Spleen (tissue), 7 donors: ENCODE measurements at regions not wholly inside any gene's neighbourhood (a gene's known extent, or its start where the extent isn't known, plus 50 kb on each side); places are given as distances from the start of the nearest gene placed in this dataset.

Source experiments
- POLR2A ChIP-seq, 3 donors: fragments of 450-650 bp; IDR thresholded peaks; one replicate each; pipeline ENCODE4 v1.5.1; 2017; ENCODE audit warnings: antibody characterized with exemption in 3 of 3, mild to moderate bottlenecking in 1 of 3
- POLR2AphosphoS5 ChIP-seq, 3 donors: sonication (generic); formaldehyde crosslinking; IDR thresholded peaks; one replicate each; pipeline ENCODE4 v1.5.1; 2017; ENCODE audit warnings: antibody characterized with exemption in 3 of 3
- TF ChIP-seq, protein P1 (sequence below), 11 experiments: fragments of 200-600 bp in 7 of 11; fragments of 450-650 bp in 4 of 11; sonication (generic) in 4 of 11; IDR thresholded peaks in 8 of 11; conservative IDR thresholded peaks in 3 of 11; 1 replicate in 7 of 11; 2 replicates in 4 of 11; pipeline versions ENCODE4 v1.4.0 to v1.8.0; 2016 to 2021; ENCODE audit warnings: antibody characterized with exemption in 11 of 11, inconsistent platforms in 4 of 11, mild to moderate bottlenecking in 1 of 11
- donor health status: DM: no; HTN: no; CAD: no; lungs with moderate emphysema.
- donor health status: DM: no; HTN: no; CAD: no.
- donor health status: DM: no; HTN: no; CAD: no.

DNA sequence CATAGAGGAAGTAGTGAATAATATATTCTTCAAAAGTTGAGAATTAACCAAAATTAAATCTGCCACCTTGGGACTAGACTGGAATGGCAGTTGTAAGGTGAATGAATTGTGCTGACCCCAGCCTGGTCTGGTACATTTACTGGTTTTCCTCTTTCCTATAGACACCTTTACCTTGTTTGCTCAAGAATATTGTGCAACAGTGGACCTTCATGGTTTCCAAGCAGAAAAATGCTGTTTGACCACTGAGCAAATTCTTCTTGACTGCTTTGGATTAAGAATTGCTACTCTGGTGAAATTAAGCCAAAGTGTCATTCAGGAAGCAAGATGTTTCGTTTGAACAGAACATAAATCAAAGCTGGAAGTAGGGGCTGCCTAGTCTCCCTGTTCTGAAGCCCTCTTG lies 156.6 kb upstream of the TAB2 start:
- TF ChIP-seq POLR2A (IDR thresholded peaks at IDR 0.05), result no peak
- TF ChIP-seq, protein P1, sequence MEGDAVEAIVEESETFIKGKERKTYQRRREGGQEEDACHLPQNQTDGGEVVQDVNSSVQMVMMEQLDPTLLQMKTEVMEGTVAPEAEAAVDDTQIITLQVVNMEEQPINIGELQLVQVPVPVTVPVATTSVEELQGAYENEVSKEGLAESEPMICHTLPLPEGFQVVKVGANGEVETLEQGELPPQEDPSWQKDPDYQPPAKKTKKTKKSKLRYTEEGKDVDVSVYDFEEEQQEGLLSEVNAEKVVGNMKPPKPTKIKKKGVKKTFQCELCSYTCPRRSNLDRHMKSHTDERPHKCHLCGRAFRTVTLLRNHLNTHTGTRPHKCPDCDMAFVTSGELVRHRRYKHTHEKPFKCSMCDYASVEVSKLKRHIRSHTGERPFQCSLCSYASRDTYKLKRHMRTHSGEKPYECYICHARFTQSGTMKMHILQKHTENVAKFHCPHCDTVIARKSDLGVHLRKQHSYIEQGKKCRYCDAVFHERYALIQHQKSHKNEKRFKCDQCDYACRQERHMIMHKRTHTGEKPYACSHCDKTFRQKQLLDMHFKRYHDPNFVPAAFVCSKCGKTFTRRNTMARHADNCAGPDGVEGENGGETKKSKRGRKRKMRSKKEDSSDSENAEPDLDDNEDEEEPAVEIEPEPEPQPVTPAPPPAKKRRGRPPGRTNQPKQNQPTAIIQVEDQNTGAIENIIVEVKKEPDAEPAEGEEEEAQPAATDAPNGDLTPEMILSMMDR (IDR thresholded peaks at IDR 0.05 in 8 of 11, conservative IDR thresholded peaks at IDR 0.05 in 3 of 11), result no peak
- no peak for TF ChIP-seq POLR2AphosphoS5 (IDR thresholded peaks at IDR 0.05)
